Stimulated activated CD4-positive, alpha-beta T cell treated with anti-CD3 and anti-CD28 coated beads, Interleukin-15, amount 100 ng/mL, for 24 hours (primary cell): ENCODE measurements at regions not wholly inside any gene's neighbourhood (a gene's known extent, or its start where the extent isn't known, plus 50 kb on each side); places are given as distances from the start of the nearest gene placed in this dataset.

Experiments used
- DNase-seq: peaks from one replicate; pipeline ENCODE4 v3.0.0-alpha.2; 2020

- DNase-seq = no peak
Observed at GRCh38 chr10:25114036-25114411, 60.8 kb upstream of the GPR158 start.

GRCh38 chr10:25117757-25118156, 57.0 kb upstream of the GPR158 start:
- DNase-seq = no peak

- no peak for DNase-seq
Observed at GRCh38 chr10:25120188-25120587, 54.6 kb upstream of the GPR158 start.
